ENCODE measurements at regions not wholly inside any gene's neighbourhood (a gene's known extent, or its start where the extent isn't known, plus 50 kb on each side); places are given as distances from the start of the nearest gene placed in this dataset.

DNA sequence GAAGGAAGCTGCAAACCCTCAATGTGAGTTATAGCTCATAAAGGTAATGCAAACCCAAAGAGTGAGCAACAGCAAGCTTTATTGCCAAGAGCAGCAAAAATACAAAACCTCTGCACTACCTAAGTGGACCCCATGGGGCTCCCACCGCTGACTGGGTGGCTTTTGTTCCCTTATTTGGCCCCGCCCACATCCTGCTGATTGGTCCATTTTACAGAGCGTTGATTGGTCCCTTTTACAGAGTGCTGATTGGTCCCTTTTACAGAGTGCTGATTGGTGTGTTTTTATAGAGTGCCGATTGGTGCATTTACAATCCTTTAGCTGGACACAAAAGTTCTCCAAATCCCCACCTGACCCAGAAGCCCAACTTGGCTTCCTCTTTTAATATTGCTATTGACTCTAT is 154.5 kb upstream of the NSMCE3 start:
- WGBS: 74% methylated on average over 4 of the region's 4 CpGs
- Histone ChIP-seq H3K9ac (ENCODE audit: low read depth in 1 of 2, low read length in 2 of 2) (no peak overlapping the region), H3K4me1 (ENCODE audit: control insufficient read depth in 4 of 4, insufficient read depth in 4 of 4, low read length in 3 of 4) (no peaks in the 10 kb centered on the region), H3K36me3 (ENCODE audit: control insufficient read depth in 4 of 4, insufficient read depth in 3 of 4, low read depth in 1 of 4, low read length in 3 of 4) (no peaks in the 10 kb centered on the region), H3K9me3 (ENCODE audit: control insufficient read depth in 4 of 4, low read length in 3 of 4) (peaks cover 0 to 3% (median under 1%) of the 10 kb centered on the region in 4 donors), H3K27me3 (ENCODE audit: control insufficient read depth in 4 of 4, insufficient read depth in 4 of 4, low read length in 3 of 4) (no peaks in the 10 kb centered on the region), H3K27ac (ENCODE audit: low read depth in 1 of 2, low read length in 2 of 2) (no peak overlapping the region), H3K4me3 (ENCODE audit: low read depth in 1 of 3, low read length in 3 of 3) (no peak overlapping the region)
- peak; percentile 3 for DNase-seq (ENCODE audit: low spot score)
- TF ChIP-seq HNF4A (conservative IDR thresholded peaks at IDR 0.05) (no peak), GABPA (IDR thresholded peaks at IDR 0.05 in 1 of 2, conservative IDR thresholded peaks at IDR 0.05 in 1 of 2) (no peak), RXRA (IDR thresholded peaks at IDR 0.05) (no peak), RAD21 (IDR thresholded peaks at IDR 0.05) (no peak)
- TF ChIP-seq, protein P1, sequence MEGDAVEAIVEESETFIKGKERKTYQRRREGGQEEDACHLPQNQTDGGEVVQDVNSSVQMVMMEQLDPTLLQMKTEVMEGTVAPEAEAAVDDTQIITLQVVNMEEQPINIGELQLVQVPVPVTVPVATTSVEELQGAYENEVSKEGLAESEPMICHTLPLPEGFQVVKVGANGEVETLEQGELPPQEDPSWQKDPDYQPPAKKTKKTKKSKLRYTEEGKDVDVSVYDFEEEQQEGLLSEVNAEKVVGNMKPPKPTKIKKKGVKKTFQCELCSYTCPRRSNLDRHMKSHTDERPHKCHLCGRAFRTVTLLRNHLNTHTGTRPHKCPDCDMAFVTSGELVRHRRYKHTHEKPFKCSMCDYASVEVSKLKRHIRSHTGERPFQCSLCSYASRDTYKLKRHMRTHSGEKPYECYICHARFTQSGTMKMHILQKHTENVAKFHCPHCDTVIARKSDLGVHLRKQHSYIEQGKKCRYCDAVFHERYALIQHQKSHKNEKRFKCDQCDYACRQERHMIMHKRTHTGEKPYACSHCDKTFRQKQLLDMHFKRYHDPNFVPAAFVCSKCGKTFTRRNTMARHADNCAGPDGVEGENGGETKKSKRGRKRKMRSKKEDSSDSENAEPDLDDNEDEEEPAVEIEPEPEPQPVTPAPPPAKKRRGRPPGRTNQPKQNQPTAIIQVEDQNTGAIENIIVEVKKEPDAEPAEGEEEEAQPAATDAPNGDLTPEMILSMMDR (IDR thresholded peaks at IDR 0.05; ENCODE audit: low read depth, low read length, missing input control): no peak
- TF ChIP-seq, protein P2, sequence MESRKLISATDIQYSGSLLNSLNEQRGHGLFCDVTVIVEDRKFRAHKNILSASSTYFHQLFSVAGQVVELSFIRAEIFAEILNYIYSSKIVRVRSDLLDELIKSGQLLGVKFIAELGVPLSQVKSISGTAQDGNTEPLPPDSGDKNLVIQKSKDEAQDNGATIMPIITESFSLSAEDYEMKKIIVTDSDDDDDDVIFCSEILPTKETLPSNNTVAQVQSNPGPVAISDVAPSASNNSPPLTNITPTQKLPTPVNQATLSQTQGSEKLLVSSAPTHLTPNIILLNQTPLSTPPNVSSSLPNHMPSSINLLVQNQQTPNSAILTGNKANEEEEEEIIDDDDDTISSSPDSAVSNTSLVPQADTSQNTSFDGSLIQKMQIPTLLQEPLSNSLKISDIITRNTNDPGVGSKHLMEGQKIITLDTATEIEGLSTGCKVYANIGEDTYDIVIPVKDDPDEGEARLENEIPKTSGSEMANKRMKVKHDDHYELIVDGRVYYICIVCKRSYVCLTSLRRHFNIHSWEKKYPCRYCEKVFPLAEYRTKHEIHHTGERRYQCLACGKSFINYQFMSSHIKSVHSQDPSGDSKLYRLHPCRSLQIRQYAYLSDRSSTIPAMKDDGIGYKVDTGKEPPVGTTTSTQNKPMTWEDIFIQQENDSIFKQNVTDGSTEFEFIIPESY (IDR thresholded peaks at IDR 0.05): no peak

DNA sequence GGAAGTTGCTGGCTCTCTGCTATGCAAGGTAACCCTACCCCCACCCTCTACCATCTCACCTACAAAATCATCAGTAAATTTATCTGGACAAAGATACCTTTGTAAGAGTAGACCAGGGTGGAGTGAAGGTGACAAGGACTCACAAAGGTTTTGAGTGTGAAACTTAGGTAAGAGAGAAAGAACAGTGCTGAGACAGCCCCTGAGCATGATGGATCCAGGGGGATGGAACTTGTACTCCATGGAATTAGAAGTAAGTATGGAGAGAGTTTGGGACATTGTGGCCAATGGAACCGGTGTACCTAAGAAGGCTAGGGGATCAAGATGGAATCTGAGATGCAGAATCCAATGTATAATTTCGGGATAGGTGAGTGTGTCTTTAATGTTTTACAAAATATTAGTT is 153.0 kb upstream of the NSMCE3 start:
- no peak overlapping the region for H3K9ac ChIP-seq (ENCODE audit: low read depth in 1 of 2, low read length in 2 of 2)
- no peak overlapping the region for H3K4me3 ChIP-seq (ENCODE audit: low read depth in 1 of 3, low read length in 3 of 3)
- H3K27ac ChIP-seq (ENCODE audit: low read depth in 1 of 2, low read length in 2 of 2): no peak overlapping the region
- no peaks in the 10 kb centered on the region for H3K36me3 ChIP-seq (ENCODE audit: control insufficient read depth in 4 of 4, insufficient read depth in 3 of 4, low read depth in 1 of 4, low read length in 3 of 4)
- H3K9me3 ChIP-seq (ENCODE audit: control insufficient read depth in 4 of 4, low read length in 3 of 4): peaks cover 0 to 3% (median under 1%) of the 10 kb centered on the region in 4 donors
- H3K4me1 ChIP-seq (ENCODE audit: control insufficient read depth in 4 of 4, insufficient read depth in 4 of 4, low read length in 3 of 4): no peaks in the 10 kb centered on the region
- TF ChIP-seq, protein P3, sequence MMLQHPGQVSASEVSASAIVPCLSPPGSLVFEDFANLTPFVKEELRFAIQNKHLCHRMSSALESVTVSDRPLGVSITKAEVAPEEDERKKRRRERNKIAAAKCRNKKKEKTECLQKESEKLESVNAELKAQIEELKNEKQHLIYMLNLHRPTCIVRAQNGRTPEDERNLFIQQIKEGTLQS (IDR thresholded peaks at IDR 0.05): no peak
- TF ChIP-seq RAD21 (IDR thresholded peaks at IDR 0.05) (no peak), SP1 (IDR thresholded peaks at IDR 0.05) (no peak), FOXA1 (IDR thresholded peaks at IDR 0.05) (no peak), EGR1 (IDR thresholded peaks at IDR 0.05; ENCODE audit: low read depth in 2 of 2) (no peak), GABPA (IDR thresholded peaks at IDR 0.05 in 1 of 2, conservative IDR thresholded peaks at IDR 0.05 in 1 of 2) (no peak), HNF4G (IDR thresholded peaks at IDR 0.05) (no peak)
- TF ChIP-seq, protein P4, sequence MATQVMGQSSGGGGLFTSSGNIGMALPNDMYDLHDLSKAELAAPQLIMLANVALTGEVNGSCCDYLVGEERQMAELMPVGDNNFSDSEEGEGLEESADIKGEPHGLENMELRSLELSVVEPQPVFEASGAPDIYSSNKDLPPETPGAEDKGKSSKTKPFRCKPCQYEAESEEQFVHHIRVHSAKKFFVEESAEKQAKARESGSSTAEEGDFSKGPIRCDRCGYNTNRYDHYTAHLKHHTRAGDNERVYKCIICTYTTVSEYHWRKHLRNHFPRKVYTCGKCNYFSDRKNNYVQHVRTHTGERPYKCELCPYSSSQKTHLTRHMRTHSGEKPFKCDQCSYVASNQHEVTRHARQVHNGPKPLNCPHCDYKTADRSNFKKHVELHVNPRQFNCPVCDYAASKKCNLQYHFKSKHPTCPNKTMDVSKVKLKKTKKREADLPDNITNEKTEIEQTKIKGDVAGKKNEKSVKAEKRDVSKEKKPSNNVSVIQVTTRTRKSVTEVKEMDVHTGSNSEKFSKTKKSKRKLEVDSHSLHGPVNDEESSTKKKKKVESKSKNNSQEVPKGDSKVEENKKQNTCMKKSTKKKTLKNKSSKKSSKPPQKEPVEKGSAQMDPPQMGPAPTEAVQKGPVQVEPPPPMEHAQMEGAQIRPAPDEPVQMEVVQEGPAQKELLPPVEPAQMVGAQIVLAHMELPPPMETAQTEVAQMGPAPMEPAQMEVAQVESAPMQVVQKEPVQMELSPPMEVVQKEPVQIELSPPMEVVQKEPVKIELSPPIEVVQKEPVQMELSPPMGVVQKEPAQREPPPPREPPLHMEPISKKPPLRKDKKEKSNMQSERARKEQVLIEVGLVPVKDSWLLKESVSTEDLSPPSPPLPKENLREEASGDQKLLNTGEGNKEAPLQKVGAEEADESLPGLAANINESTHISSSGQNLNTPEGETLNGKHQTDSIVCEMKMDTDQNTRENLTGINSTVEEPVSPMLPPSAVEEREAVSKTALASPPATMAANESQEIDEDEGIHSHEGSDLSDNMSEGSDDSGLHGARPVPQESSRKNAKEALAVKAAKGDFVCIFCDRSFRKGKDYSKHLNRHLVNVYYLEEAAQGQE (IDR thresholded peaks at IDR 0.05): no peak
- TF ChIP-seq, protein P1 (IDR thresholded peaks at IDR 0.05; ENCODE audit: low read depth, low read length, missing input control): no peak
- WGBS: 89% methylated on average over 2 of the region's 2 CpGs
- H3K27me3 ChIP-seq (ENCODE audit: control insufficient read depth in 4 of 4, insufficient read depth in 4 of 4, low read length in 3 of 4): no peaks in the 10 kb centered on the region
- no peak for DNase-seq (ENCODE audit: low spot score)

Measured in liver (tissue), 8 donors.